ENCODE measurements at regions not wholly inside any gene's neighbourhood (a gene's known extent, or its start where the extent isn't known, plus 50 kb on each side); places are given as distances from the start of the nearest gene placed in this dataset.
"Not testable (repeated sequence)": the region's sequence is repeated elsewhere in the genome, so short reads cannot be mapped to it uniquely, and the experiment has no call there.

DNA sequence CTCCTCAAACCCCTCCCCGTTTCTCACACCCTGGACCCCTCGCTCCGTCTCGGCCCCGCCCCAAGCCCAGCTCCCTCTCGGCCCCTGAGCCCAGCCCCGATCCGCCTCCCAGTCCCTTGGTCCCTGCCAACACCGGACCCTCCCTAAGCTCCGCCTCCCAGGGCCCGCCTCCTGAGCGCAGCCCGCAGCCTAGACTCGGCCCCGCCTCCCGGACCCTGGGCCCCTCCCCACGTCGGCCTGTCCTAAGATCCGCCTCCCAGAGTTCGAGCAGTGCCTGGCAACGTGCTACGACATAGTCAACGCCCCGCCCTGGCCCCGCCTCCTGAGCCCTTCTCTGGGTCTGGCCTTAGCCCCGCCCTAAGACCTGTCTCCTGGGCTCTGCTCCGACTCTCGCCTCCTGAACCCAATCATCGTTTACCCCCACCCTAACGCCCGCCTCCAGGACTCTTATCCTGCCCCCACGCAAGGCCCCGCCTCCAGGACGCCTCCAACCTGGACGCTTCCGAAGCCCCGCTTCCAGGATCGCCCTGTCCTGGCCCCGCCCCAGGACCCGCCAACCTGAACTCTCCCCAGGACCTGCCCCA, 53.1 kb upstream of the ROPN1B start:
- TF ChIP-seq CTCF (IDR thresholded peaks at IDR 0.05; ENCODE audit: low read depth, low read length); EZH2phosphoT487 (IDR thresholded peaks at IDR 0.05; ENCODE audit: low read depth): not testable (repeated sequence)
